ENCODE measurements at regions not wholly inside any gene's neighbourhood (a gene's known extent, or its start where the extent isn't known, plus 50 kb on each side); places are given as distances from the start of the nearest gene placed in this dataset.

GRCh38 chr4:57243076-57243475 lies 132.9 kb upstream of the IGFBP7 start:
- DNase-seq (ENCODE audit: low read depth): no peak
- no peak for TF ChIP-seq CTCF (conservative IDR thresholded peaks at IDR 0.05; ENCODE audit: control insufficient read depth, insufficient read depth, low read depth, low read length)
- H3K4me3 ChIP-seq (ENCODE audit: control insufficient read depth, low read depth, low read length): no peak overlapping the region

- H3K4me3 ChIP-seq (ENCODE audit: control insufficient read depth, low read depth, low read length): no peak overlapping the region
- no peak for DNase-seq (ENCODE audit: low read depth)
- no peak for TF ChIP-seq CTCF (conservative IDR thresholded peaks at IDR 0.05; ENCODE audit: control insufficient read depth, insufficient read depth, low read depth, low read length)
These were observed 124.1 kb upstream of the IGFBP7 start for GRCh38 chr4:57234252-57234775.

GRCh38 chr4:57233386-57233785 lies 123.2 kb upstream of the IGFBP7 start:
- no peak for TF ChIP-seq CTCF (conservative IDR thresholded peaks at IDR 0.05; ENCODE audit: control insufficient read depth, insufficient read depth, low read depth, low read length)
- H3K4me3 ChIP-seq (ENCODE audit: control insufficient read depth, low read depth, low read length): no peak overlapping the region
- DNase-seq (ENCODE audit: low read depth): peak; percentile 63

- no peak for TF ChIP-seq CTCF (conservative IDR thresholded peaks at IDR 0.05; ENCODE audit: control insufficient read depth, insufficient read depth, low read depth, low read length)
- peak; percentile 33 for DNase-seq (ENCODE audit: low read depth)
- H3K4me3 ChIP-seq (ENCODE audit: control insufficient read depth, low read depth, low read length): no peak overlapping the region
These were observed 121.6 kb upstream of the IGFBP7 start for GRCh38 chr4:57231781-57232180.

GRCh38 chr4:57220734-57221133 lies 110.5 kb upstream of the IGFBP7 start:
- TF ChIP-seq CTCF (conservative IDR thresholded peaks at IDR 0.05; ENCODE audit: control insufficient read depth, insufficient read depth, low read depth, low read length): no peak
- no peak overlapping the region for H3K4me3 ChIP-seq (ENCODE audit: control insufficient read depth, low read depth, low read length)
- no peak for DNase-seq (ENCODE audit: low read depth)

- no peak for DNase-seq (ENCODE audit: low read depth)
- no peak for TF ChIP-seq CTCF (conservative IDR thresholded peaks at IDR 0.05; ENCODE audit: control insufficient read depth, insufficient read depth, low read depth, low read length)
- H3K4me3 ChIP-seq (ENCODE audit: control insufficient read depth, low read depth, low read length): no peak overlapping the region
These were observed 110.0 kb upstream of the IGFBP7 start for GRCh38 chr4:57220172-57220571.

- TF ChIP-seq CTCF (conservative IDR thresholded peaks at IDR 0.05; ENCODE audit: control insufficient read depth, insufficient read depth, low read depth, low read length): no peak
- no peak for DNase-seq (ENCODE audit: low read depth)
- no peak overlapping the region for H3K4me3 ChIP-seq (ENCODE audit: control insufficient read depth, low read depth, low read length)
These were observed 109.2 kb upstream of the IGFBP7 start for GRCh38 chr4:57219431-57219830.
